ENCODE measurements at regions not wholly inside any gene's neighbourhood (a gene's known extent, or its start where the extent isn't known, plus 50 kb on each side); places are given as distances from the start of the nearest gene placed in this dataset.

DNA sequence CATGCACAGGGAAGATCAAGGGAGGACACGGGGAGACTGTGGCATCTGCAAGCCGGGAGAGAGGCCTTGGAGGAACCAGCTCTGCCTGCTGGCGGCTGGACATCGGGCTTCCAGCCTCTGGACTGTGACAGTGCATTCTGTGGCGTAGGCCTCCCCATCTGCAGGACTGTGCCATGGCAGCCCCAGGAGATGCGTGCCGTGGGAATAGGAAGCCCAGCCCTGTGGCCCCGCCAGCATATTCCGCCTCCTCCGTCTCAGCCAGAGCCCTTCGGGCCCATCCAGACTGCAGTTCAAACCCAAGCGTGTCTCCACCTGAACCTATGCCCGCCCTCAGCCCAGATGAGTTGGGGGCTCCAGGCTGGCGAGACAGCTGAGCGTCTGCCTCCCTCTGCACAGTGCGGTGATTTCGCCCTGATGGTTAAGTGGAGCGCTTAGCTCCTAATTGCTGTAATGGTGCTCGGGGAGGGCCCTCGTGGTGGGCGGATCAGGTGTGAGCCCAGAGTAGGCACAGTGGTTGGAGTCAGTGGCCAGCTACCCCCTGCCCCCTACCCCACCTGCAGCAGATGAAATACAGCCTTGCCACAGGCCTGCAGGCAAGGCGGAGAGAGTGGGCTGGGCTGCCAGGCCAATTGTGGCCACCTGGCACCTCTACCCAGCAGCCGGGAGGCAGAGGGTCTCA, 133.9 kb downstream of the HMX1 start:
- H3K36me3 ChIP-seq (ENCODE audit: insufficient read depth, low read length, poor library complexity, severe bottlenecking) = no peaks in the 10 kb centered on the region
- CTCF ChIA-PET = no interaction called here
- POLR2A ChIA-PET (ENCODE audit: low non-redundant PET) = no interaction called here
- no peak for DNase-seq (ENCODE audit: low spot score)
- intact Hi-C loops (cut with micrococcal nuclease; ENCODE audit: unreplicated experiment) = no loop called here
- H3K9me3 ChIP-seq (ENCODE audit: low read depth, low read length, poor library complexity, severe bottlenecking) = no peaks in the 10 kb centered on the region
- H3K4me1 ChIP-seq (ENCODE audit: insufficient read depth, low read length, poor library complexity, severe bottlenecking) = no peaks in the 10 kb centered on the region
- H3K4me3 ChIP-seq (ENCODE audit: low read depth, low read length, poor library complexity, severe bottlenecking) = no peak overlapping the region
- TF ChIP-seq, protein P1, sequence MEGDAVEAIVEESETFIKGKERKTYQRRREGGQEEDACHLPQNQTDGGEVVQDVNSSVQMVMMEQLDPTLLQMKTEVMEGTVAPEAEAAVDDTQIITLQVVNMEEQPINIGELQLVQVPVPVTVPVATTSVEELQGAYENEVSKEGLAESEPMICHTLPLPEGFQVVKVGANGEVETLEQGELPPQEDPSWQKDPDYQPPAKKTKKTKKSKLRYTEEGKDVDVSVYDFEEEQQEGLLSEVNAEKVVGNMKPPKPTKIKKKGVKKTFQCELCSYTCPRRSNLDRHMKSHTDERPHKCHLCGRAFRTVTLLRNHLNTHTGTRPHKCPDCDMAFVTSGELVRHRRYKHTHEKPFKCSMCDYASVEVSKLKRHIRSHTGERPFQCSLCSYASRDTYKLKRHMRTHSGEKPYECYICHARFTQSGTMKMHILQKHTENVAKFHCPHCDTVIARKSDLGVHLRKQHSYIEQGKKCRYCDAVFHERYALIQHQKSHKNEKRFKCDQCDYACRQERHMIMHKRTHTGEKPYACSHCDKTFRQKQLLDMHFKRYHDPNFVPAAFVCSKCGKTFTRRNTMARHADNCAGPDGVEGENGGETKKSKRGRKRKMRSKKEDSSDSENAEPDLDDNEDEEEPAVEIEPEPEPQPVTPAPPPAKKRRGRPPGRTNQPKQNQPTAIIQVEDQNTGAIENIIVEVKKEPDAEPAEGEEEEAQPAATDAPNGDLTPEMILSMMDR (conservative IDR thresholded peaks at IDR 0.05; ENCODE audit: low read depth, low read length) = no peak
- no peak for TF ChIP-seq EZH2 (IDR thresholded peaks at IDR 0.05; ENCODE audit: borderline replicate concordance, low read depth, low read length, poor library complexity, severe bottlenecking)
- no peak overlapping the region for H3K27ac ChIP-seq (ENCODE audit: low read depth, low read length, poor library complexity, severe bottlenecking)
- H3K27me3 ChIP-seq (replicated peaks; ENCODE audit: insufficient read depth, low read depth, low read length, poor library complexity) = no peaks in the 10 kb centered on the region
- BruUV-seq (replicated peaks) = no TSS peak

DNA sequence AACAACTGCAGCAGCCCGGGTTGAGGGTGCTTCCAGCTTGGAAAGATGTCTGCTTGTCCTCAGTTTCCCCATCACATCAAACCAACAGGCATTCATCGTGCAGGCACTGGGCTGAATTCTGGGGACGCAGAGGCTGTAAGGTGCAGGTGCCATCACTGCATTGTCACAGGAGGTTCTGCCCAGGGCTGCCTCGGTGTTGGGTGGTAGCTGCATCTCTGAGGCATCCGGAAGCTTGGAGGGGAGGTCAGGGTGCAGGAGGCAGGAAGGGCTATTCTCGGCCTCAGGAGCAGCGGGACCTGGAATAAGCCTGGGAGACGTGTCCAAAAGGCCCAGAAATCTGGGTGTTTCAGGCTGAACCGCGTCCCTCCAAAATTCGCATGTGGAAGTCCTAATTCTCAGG, 134.6 kb downstream of the HMX1 start:
- intact Hi-C loops (cut with micrococcal nuclease; ENCODE audit: unreplicated experiment) = no loop called here
- no peak for TF ChIP-seq EZH2 (IDR thresholded peaks at IDR 0.05; ENCODE audit: borderline replicate concordance, low read depth, low read length, poor library complexity, severe bottlenecking)
- TF ChIP-seq, protein P1 (conservative IDR thresholded peaks at IDR 0.05; ENCODE audit: low read depth, low read length) = no peak
- no peak for DNase-seq (ENCODE audit: low spot score)
- BruUV-seq (replicated peaks) = no TSS peak
- no peaks in the 10 kb centered on the region for H3K27me3 ChIP-seq (replicated peaks; ENCODE audit: insufficient read depth, low read depth, low read length, poor library complexity)
- no peaks in the 10 kb centered on the region for H3K36me3 ChIP-seq (ENCODE audit: insufficient read depth, low read length, poor library complexity, severe bottlenecking)
- H3K27ac ChIP-seq (ENCODE audit: low read depth, low read length, poor library complexity, severe bottlenecking) = no peak overlapping the region
- ChIA-PET POLR2A (ENCODE audit: low non-redundant PET) (no interaction called here), CTCF (interaction anchor here (0.6 kb wide), 1 partner anchor 86 kb away, joined by 3 read pairs; no protein-coding TSS in a partner anchor)
- H3K9me3 ChIP-seq (ENCODE audit: low read depth, low read length, poor library complexity, severe bottlenecking) = no peaks in the 10 kb centered on the region
- no peak overlapping the region for H3K4me3 ChIP-seq (ENCODE audit: low read depth, low read length, poor library complexity, severe bottlenecking)
- no peaks in the 10 kb centered on the region for H3K4me1 ChIP-seq (ENCODE audit: insufficient read depth, low read length, poor library complexity, severe bottlenecking)

DNA sequence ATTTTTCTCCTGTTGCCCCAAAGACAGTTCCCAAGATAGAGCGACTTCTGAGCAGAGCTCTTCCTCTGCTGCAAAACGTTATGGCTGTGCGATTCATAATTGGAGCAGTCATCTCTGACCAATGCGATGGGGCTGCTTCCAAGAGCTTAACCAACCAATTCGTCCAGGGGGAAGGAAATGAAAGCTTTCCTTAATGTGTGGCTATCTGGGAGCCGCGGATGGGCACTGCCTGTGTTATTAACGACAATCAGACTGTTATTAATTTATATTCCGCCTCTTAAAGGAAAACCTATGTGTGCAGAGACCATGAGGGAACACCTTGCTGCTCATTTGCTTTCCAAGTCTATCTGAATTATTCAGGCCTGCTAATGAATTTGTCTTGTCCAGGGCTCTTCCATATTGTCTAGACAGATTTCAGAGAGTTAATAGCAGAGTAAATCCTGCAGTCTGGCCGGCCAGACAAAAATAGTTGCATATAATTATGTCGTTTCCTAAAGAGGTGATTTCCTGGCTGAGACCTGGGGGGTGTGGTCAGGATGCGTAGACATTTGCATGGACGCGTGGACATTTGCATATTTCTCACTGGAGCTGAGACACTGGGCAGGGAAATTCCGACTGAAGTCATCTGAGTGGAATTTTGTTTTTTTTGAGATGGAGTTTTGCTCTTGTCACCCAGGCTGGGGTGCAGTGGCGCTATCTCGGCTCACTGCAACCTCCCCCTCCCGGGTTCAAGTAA, 135.4 kb downstream of the HMX1 start:
- H3K27me3 ChIP-seq (replicated peaks; ENCODE audit: insufficient read depth, low read depth, low read length, poor library complexity) = no peaks in the 10 kb centered on the region
- POLR2A ChIA-PET (ENCODE audit: low non-redundant PET) = no interaction called here
- no peak overlapping the region for H3K27ac ChIP-seq (ENCODE audit: low read depth, low read length, poor library complexity, severe bottlenecking)
- intact Hi-C loops (cut with micrococcal nuclease; ENCODE audit: unreplicated experiment) = no loop called here
- TF ChIP-seq EZH2 (IDR thresholded peaks at IDR 0.05; ENCODE audit: borderline replicate concordance, low read depth, low read length, poor library complexity, severe bottlenecking) = no peak
- TF ChIP-seq, protein P1 (conservative IDR thresholded peaks at IDR 0.05; ENCODE audit: low read depth, low read length) = no peak
- DNase-seq (ENCODE audit: low spot score) = peak; percentile 22
- no TSS peak for BruUV-seq (replicated peaks)
- CTCF ChIA-PET = interaction anchor here (0.6 kb wide), 1 partner anchor 87 kb away, joined by 3 read pairs; no protein-coding TSS in a partner anchor
- no peaks in the 10 kb centered on the region for H3K36me3 ChIP-seq (ENCODE audit: insufficient read depth, low read length, poor library complexity, severe bottlenecking)
- no peaks in the 10 kb centered on the region for H3K9me3 ChIP-seq (ENCODE audit: low read depth, low read length, poor library complexity, severe bottlenecking)
- H3K4me3 ChIP-seq (ENCODE audit: low read depth, low read length, poor library complexity, severe bottlenecking) = no peak overlapping the region
- no peaks in the 10 kb centered on the region for H3K4me1 ChIP-seq (ENCODE audit: insufficient read depth, low read length, poor library complexity, severe bottlenecking)

Data from A673 (cell line).